ENCODE measurements at regions not wholly inside any gene's neighbourhood (a gene's known extent, or its start where the extent isn't known, plus 50 kb on each side); places are given as distances from the start of the nearest gene placed in this dataset.
"Not testable (repeated sequence)": the region's sequence is repeated elsewhere in the genome, so short reads cannot be mapped to it uniquely, and the experiment has no call there.

DNA sequence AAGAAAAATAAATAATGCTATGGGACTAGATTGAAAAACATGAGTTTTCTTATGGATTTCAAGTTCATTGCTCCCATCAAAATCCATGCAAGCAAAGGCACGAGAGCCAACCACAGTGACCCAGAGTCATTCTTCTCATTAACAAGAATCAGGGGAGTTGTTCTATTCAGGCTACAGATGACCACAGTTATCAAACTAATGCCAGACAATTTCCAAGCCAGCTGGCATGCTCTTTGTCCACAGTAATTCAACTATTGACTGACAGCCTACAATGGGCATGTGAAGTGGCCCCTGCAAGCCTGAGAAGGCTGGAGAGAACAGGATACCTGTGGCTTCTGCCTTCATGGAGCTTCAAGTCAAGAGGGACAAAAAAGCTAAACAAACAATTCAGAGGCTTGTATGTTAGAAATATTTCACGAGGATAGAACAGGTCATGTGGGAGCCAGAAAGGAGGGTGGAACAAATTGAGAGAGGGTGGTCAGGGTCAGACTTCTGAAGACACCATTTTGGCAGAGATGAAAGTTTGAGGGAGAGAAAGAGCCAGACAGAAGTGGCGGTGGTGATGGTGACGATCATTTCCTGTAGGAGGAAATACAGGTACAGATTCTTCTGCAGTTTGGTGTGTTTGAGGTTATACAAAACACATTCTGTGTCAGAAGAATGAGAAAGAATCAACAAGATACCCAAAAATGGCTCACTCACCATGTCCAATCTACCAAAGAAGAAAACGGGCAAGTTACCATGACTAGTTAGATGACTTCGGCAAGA is 732.4 kb downstream of the RNF144A start:
- Histone ChIP-seq H3K9me3 (peaks cover 0 to 11% (median 8%) of the 10 kb centered on the region in 4 donors), H3K36me3 (no peaks in the 10 kb centered on the region), H3K27me3 (no peaks in the 10 kb centered on the region), H3K4me1 (no peaks in the 10 kb centered on the region), H3K27ac (no peak overlapping the region), H3K4me3 (no peak overlapping the region)
- intact Hi-C loops (cut with DNase I; ENCODE audit: low total_unique reads) = no loop called here
- DNase-seq = no peak
- WGBS, 5 donors = 62 to 81% (median 77%) methylated on average over 6 of the region's 6 CpGs
- no peak for TF ChIP-seq POLR2A (IDR thresholded peaks at IDR 0.05)
- TF ChIP-seq POLR2AphosphoS5 (IDR thresholded peaks at IDR 0.05) = no peak
- TF ChIP-seq, protein P1, sequence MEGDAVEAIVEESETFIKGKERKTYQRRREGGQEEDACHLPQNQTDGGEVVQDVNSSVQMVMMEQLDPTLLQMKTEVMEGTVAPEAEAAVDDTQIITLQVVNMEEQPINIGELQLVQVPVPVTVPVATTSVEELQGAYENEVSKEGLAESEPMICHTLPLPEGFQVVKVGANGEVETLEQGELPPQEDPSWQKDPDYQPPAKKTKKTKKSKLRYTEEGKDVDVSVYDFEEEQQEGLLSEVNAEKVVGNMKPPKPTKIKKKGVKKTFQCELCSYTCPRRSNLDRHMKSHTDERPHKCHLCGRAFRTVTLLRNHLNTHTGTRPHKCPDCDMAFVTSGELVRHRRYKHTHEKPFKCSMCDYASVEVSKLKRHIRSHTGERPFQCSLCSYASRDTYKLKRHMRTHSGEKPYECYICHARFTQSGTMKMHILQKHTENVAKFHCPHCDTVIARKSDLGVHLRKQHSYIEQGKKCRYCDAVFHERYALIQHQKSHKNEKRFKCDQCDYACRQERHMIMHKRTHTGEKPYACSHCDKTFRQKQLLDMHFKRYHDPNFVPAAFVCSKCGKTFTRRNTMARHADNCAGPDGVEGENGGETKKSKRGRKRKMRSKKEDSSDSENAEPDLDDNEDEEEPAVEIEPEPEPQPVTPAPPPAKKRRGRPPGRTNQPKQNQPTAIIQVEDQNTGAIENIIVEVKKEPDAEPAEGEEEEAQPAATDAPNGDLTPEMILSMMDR (IDR thresholded peaks at IDR 0.05) = no peak
- TF ChIP-seq EP300 (IDR thresholded peaks at IDR 0.05) = no peak

DNA sequence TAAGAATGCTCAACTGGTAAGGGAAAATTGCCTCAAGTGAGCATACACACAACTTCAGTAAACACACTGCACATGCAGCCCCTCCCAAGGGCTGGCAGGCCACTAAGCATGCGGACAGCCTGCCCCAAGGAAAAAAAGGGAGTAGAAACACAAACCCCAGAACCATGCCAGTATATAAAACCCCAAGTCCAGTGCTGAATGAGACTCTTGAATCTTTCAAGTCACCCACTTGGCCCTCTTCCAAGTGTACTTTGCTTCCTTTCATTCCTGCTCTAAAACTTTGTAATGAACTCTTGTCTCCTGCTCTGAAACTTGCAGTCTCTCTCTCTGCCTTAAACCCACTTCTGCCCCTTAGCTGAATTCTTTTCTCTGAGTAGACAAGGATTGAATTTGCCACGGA is 736.4 kb downstream of the RNF144A start:
- H3K27me3 ChIP-seq = no peaks in the 10 kb centered on the region
- intact Hi-C loops (cut with DNase I; ENCODE audit: low total_unique reads) = no loop called here
- no peaks in the 10 kb centered on the region for H3K4me1 ChIP-seq
- H3K36me3 ChIP-seq = no peaks in the 10 kb centered on the region
- no peak overlapping the region for H3K27ac ChIP-seq
- no peak overlapping the region for H3K4me3 ChIP-seq
- peaks cover 0 to 11% (median 8%) of the 10 kb centered on the region in 4 donors for H3K9me3 ChIP-seq
- DNase-seq = no peak
- 81 to 94% (median 90%) methylated on average over 2 of the region's 2 CpGs for WGBS, 5 donors
- no peak for TF ChIP-seq POLR2A (IDR thresholded peaks at IDR 0.05)
- no peak for TF ChIP-seq EP300 (IDR thresholded peaks at IDR 0.05)
- TF ChIP-seq, protein P1 (IDR thresholded peaks at IDR 0.05) = no peak
- no peak for TF ChIP-seq POLR2AphosphoS5 (IDR thresholded peaks at IDR 0.05)

DNA sequence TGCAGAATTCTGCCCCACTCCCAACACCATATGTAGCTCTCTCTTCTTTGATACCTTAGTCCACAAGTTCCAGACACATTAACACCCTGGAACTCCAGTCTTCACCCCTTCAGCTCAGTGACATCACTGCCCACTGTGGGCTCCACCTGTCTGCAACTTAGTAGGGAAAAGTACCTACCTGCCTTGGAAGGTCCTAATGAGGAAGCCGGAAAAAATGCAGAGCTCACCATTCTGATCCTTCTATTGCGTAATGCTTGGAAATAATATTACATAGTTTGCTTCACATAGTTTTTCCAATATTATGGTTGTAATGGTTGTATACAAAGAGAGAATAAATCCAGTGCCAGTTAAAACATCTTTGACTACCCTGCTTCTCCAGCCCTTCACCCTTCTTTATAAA is 738.4 kb downstream of the RNF144A start:
- Histone ChIP-seq H3K4me1 (no peaks in the 10 kb centered on the region), H3K9me3 (peaks cover 0 to 11% (median 8%) of the 10 kb centered on the region in 4 donors), H3K36me3 (no peaks in the 10 kb centered on the region), H3K27ac (no peak overlapping the region), H3K4me3 (no peak overlapping the region), H3K27me3 (no peaks in the 10 kb centered on the region)
- intact Hi-C loops (cut with DNase I; ENCODE audit: low total_unique reads) = no loop called here
- TF ChIP-seq POLR2A (IDR thresholded peaks at IDR 0.05) (no peak), EP300 (IDR thresholded peaks at IDR 0.05) (no peak), POLR2AphosphoS5 (IDR thresholded peaks at IDR 0.05) (no peak)
- TF ChIP-seq, protein P1 (IDR thresholded peaks at IDR 0.05) = no peak
- no peak for DNase-seq
- 95 to 100% (median 97%) methylated on average over 2 of the region's 2 CpGs for WGBS, 5 donors

DNA sequence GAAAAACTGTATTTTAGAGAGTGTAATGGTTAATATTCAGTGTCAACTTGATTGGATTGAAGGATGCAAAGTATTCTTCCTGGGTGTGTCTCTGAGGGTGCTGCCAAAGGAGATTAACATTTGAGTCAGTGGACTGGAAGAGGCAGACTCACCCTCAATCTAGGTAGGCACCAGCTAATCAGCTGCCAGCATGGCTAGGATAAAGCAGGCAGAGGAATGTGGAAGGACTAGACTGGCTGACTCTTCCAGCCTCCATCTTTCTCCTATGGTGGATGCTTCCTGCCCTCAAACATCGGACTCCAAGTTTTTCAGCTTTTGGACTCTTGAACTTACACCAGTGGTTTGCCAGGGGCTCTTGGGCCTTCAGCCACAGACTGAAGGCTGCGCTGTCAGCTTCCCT is 740.3 kb downstream of the RNF144A start:
- H3K4me3 ChIP-seq; H3K27me3 ChIP-seq; H3K27ac ChIP-seq; intact Hi-C loops (cut with DNase I; ENCODE audit: low total_unique reads); H3K4me1 ChIP-seq; DNase-seq; H3K36me3 ChIP-seq: not testable (repeated sequence)
- WGBS, 5 donors = 89 to 98% (median 92%) methylated on average over 2 of the region's 2 CpGs
- H3K9me3 ChIP-seq = peaks cover 0 to 11% (median 8%) of the 10 kb centered on the region in 4 donors

DNA sequence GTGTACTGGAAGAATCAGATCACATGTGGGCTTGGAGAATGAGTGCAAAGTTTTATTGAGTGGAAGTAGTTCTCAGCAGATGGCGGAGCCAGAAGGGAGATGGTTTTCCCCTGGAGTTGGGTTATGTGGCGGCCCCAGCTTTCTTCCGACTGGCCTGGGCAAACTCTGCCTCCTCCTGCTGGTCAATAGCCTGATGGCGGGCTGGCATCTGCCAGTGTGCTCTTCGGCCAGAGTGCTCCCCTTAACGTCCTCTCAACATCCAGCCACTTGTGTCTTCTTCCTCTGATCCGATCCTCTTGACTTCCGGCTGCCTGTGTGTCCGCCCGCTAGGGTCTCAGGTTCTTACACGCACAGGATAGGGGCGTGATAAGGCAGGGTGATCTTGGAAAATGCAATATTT is 741.3 kb downstream of the RNF144A start:
- WGBS, 5 donors = 91 to 97% (median 93%) methylated on average over 12 of the region's 12 CpGs
- Histone ChIP-seq H3K9me3 (peaks cover 0 to 4% (median 4%) of the 10 kb centered on the region in 4 donors), H3K27ac (no peak overlapping the region), H3K4me3 (no peak overlapping the region), H3K4me1 (no peaks in the 10 kb centered on the region), H3K27me3 (no peaks in the 10 kb centered on the region), H3K36me3 (no peaks in the 10 kb centered on the region)
- TF ChIP-seq POLR2AphosphoS5 (IDR thresholded peaks at IDR 0.05) (no peak), POLR2A (IDR thresholded peaks at IDR 0.05) (no peak), EP300 (IDR thresholded peaks at IDR 0.05) (no peak)
- TF ChIP-seq, protein P1 (IDR thresholded peaks at IDR 0.05) = no peak
- no peak for DNase-seq
- intact Hi-C loops (cut with DNase I; ENCODE audit: low total_unique reads) = no loop called here
